ENCODE measurements at regions not wholly inside any gene's neighbourhood (a gene's known extent, or its start where the extent isn't known, plus 50 kb on each side); places are given as distances from the start of the nearest gene placed in this dataset.

GRCh38 chr2:222993920-222994650 is 57.9 kb upstream of the KCNE4 start:
- no peak for DNase-seq

DNA sequence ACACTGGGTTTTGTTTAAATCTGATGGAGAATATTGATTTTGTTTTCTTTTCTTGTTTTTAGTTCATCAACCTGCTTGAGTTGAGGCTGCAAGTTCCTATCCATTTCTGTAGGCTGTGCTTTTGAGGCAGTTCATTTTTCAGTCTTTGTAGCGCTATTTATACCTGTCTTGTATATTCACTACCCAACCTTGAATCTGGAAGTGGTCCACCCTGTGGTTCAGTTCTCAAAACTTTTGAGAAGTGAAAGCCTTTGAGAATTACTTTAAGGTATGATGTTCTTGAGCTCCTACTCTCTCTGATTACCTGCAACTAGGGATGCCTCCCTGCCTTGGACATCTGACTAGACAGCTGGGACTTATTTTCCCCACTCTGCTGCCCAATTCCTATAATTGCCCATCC is 53.5 kb upstream of the KCNE4 start:
- no peak for DNase-seq

DNA sequence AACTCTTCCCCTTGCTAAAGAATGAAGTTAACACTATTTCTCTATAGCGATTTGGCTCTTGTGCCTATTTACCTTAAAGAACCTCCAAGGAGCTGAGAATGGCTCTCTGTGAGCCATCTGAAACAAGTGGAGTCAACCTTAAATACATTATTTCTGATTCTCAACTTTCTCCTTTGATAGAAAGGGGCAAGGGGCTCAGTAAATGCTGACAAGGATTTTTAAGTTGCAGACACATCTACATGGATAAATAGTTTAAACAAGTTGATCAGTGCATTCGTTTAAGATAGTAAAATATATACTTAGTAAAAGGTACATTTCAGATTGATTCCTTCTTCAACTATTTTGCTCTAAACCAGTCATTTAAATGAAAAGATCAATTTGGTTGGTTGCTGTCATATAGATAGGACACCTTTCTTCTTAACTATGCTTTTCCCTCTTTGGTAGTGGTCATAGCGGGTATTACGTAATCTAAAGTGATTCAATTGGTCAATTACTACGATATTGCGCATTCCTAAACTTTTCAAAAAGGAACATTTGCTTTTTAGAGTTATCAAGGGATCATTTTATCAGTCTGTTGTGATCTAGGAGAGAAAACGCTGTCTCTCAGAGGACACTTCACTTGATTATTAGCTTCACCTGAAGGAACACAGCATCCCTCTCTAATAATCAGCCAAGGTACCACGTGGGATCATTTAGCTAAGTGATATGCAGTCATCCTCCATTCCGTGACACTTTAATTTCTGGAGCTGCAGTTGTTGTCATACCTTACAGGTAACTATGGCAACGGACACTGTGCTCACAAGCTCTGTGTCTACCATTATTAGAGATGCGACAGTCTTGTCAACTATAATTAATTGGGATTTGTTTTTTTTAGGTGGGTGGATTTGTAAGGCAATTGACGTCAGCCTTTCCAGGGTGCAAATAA is 50.9 kb upstream of the KCNE4 start:
- peak; percentile 46 for DNase-seq

GRCh38 chr2:223001797-223002175 is 50.2 kb upstream of the KCNE4 start:
- DNase-seq: no peak
